ENCODE measurements at regions not wholly inside any gene's neighbourhood (a gene's known extent, or its start where the extent isn't known, plus 50 kb on each side); places are given as distances from the start of the nearest gene placed in this dataset.

DNA sequence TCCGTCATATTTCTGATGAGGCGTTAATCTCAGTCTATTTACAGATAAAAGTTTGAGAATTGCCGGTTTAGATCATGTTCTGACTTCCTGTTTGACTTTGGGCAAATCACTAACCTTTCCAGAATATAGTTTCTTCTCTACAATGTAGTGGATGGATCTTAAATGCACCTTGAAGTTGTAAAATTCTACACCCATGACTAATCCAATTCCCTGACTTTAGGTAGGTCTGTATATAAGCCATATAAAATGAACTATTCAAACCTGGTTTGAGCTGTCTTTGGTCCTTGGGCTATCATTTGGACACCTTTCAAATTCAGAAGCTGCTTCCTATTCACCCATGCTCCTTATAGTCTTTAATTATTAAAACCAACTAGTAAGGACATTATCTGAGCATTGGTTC lies 52.2 kb upstream of the BLID start:
- 0 out of 2 replicates have a peak overlapping the region, but pooled peaks have one; percentile 49 for H3K14ac ChIP-seq (replicated peaks; ENCODE audit: low read depth, low read length)
- peaks cover 0 to 20% of the 10 kb centered on the region in 2 experiments; a peak in 1 of 4 replicates for H3K79me1 ChIP-seq (ENCODE audit: low read depth in 1 of 2, low read length in 2 of 2)
- H3K23ac ChIP-seq (ENCODE audit: low read depth, low read length): no peak overlapping the region; the same call in 1 of the 2 replicates
- peaks cover 34% of the 10 kb centered on the region for H3K4me1 ChIP-seq (ENCODE audit: control insufficient read depth, insufficient read depth, low read length)
- in situ Hi-C loops (cut with MboI; ENCODE audit: low sequenced_read_pairs): no loop called here
- CTCF ChIA-PET: no interaction called here
- peaks cover 34% of the 10 kb centered on the region for H3K36me3 ChIP-seq (ENCODE audit: control insufficient read depth, insufficient read depth, low read length)
- peaks cover 16% of the 10 kb centered on the region for H3K9me1 ChIP-seq (ENCODE audit: insufficient read depth, low read length)
- H2BK15ac ChIP-seq (ENCODE audit: low read depth, low read length): no peak overlapping the region; the same call in 2 of the 3 replicates
- H2BK120ac ChIP-seq (ENCODE audit: low read depth, low read length): no peak overlapping the region
- no peak overlapping the region for H2BK20ac ChIP-seq (ENCODE audit: low read depth, low read length)
- no peak overlapping the region for H2AFZ ChIP-seq (replicated peaks; ENCODE audit: low read length, poor library complexity)
- H3K56ac ChIP-seq (ENCODE audit: extremely low read depth, insufficient read depth, low read length): no peak overlapping the region
- H3K9ac ChIP-seq (ENCODE audit: low read depth, low read length): no peak overlapping the region; the same call in 1 of the 2 replicates
- peaks cover 68% of the 10 kb centered on the region for H4K20me1 ChIP-seq (ENCODE audit: insufficient read depth, low read length)
- ATAC-seq (ENCODE audit: low read depth) (no peak), DNase-seq (no peak)
- H2AK5ac ChIP-seq (ENCODE audit: low read depth, low read length): no peak overlapping the region
- TF ChIP-seq MAFK (IDR thresholded peaks at IDR 0.05; ENCODE audit: low read depth, low read length): no peak
- TF ChIP-seq CTCF (conservative IDR thresholded peaks at IDR 0.05; ENCODE audit: low read depth, low read length): no peak
- TF ChIP-seq ELK1 (IDR thresholded peaks at IDR 0.05; ENCODE audit: borderline replicate concordance, low read depth, low read length): no peak
- no peak for TF ChIP-seq RCOR1 (IDR thresholded peaks at IDR 0.05; ENCODE audit: insufficient replicate concordance, low read length)
- no peak for TF ChIP-seq RAD21 (IDR thresholded peaks at IDR 0.05; ENCODE audit: low read length)
- no peak for TF ChIP-seq NFE2L2 (IDR thresholded peaks at IDR 0.05; ENCODE audit: low read depth, low read length)
- TF ChIP-seq CHD1 (IDR thresholded peaks at IDR 0.05; ENCODE audit: low read depth, low read length): no peak
- TF ChIP-seq RFX5 (IDR thresholded peaks at IDR 0.05; ENCODE audit: low read depth, low read length): no peak
- no peak for TF ChIP-seq BHLHE40 (IDR thresholded peaks at IDR 0.05; ENCODE audit: low read depth, low read length)
- no peak for TF ChIP-seq MAZ (IDR thresholded peaks at IDR 0.05; ENCODE audit: borderline replicate concordance, low read depth, low read length)
- BruUV-seq (replicated peaks): no TSS peak
- no peak overlapping the region for H2AK9ac ChIP-seq (replicated peaks; ENCODE audit: low read depth, low read length, poor library complexity)
- peak overlapping the region; percentile 53; the same call in 1 of the 2 replicates for H3K18ac ChIP-seq (ENCODE audit: low read depth, low read length)
- peak overlapping the region; percentile 79 for H2BK5ac ChIP-seq (ENCODE audit: low read depth, low read length, poor library complexity, severe bottlenecking)
- no peak overlapping the region for H3K4me3 ChIP-seq (ENCODE audit: insufficient read depth, low read depth, low read length)
- no peak overlapping the region for H4K5ac ChIP-seq (ENCODE audit: low read depth, low read length)
- dilution Hi-C loops (cut with HindIII; ENCODE audit: low sequenced_read_pairs, unreplicated experiment): no loop called here
- H3K9me3 ChIP-seq (ENCODE audit: control insufficient read depth, insufficient read depth, low read length): no peaks in the 10 kb centered on the region
- intact Hi-C loops (cut with micrococcal nuclease): loop anchor here (5.0 kb wide), 1 partner anchor 34 kb away; no protein-coding TSS in a partner anchor
- H3K4me2 ChIP-seq (ENCODE audit: low read depth, low read length): peak overlapping the region; percentile 56; the same call in 1 of the 2 replicates
- POLR2A ChIA-PET (ENCODE audit: unreplicated experiment): interaction anchor here (0.5 to 1.1 kb wide), 2 partner anchors 12 to 27 kb away, joined by 3 to 18 read pairs; no protein-coding TSS in a partner anchor
- no peaks in the 10 kb centered on the region for H3K27me3 ChIP-seq (ENCODE audit: control insufficient read depth, insufficient read depth, low read length)
- WGBS, 2 experiments (ENCODE audit: extremely low coverage in 2 of 2, insufficient read length in 1 of 2): no CpG with 5 or more reads among the region's 3 CpGs
- H3K27ac ChIP-seq (ENCODE audit: insufficient read depth, low read length): peak overlapping the region; percentile 43; the same call in 1 of the 2 replicates
- H3K4ac ChIP-seq (ENCODE audit: low read depth, low read length): no peak overlapping the region
- no peak overlapping the region for H4K91ac ChIP-seq (ENCODE audit: insufficient read depth, low read depth, low read length)
- H4K8ac ChIP-seq (ENCODE audit: low read depth in 2 of 2, low read length in 2 of 2): no peak overlapping the region; a peak in 1 of 4 replicates
